NCI-H2196 (cell line): ENCODE measurements at regions not wholly inside any gene's neighbourhood (a gene's known extent, or its start where the extent isn't known, plus 50 kb on each side); places are given as distances from the start of the nearest gene placed in this dataset.

Experiments used
- DNase-seq: peaks from one replicate; lab custom pipeline; 2025; ENCODE audit not compliant: unreplicated experiment; lab: John Stamatoyannopoulos, UW

DNA sequence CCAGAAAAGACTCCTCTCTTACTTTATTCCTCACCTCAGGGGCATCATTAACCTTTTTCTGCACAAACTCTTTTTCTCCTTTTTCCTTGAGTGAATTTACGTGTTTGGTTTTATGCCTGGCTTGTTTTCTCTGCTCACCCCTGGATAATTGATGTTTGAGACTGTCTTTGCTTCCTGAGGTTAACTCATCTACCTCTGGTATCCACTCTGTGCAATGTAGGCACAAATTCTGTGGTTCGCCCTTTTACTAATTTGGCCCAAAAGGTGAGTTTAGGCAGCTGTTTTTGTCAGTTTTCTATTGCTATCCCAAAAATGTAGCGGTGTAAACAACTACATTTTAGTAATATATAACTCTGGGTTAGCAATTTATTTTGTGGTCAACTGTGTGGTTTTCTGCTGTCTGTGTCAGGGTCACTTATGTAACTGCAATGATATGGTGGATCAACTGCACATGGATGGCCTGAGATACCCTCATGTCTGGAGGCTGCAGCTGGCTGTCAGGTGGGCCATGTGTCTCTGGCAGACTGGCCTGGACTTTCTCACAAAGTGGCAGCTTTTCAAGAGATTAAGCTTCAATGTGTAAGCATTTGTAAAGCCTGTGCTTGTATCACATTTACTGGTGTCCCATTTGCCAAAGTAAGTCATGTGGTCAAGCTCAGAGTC is 329.7 kb downstream of the FSIP2 start:
- no peak for DNase-seq

DNA sequence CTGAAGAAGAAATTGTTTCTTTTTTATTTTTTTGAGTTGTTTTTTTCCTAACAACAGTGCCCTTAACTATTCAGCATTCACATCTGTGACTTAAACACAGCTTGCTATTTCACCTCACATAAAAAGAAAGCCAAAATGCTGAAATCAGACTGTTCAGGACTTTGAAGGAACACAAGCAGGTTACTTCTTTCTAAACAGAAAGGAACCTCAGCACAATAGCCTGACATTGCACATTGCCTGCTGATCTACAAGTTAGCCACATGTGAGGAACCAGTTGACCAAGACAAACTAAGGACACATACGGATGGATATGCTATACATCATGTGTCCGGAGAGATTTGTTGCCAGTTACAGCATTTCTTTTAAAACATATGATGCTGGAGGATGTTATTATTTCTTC is 331.1 kb downstream of the FSIP2 start:
- no peak for DNase-seq

- DNase-seq = no peak
Measured at GRCh38 chr2:186085226-186085625, 346.6 kb downstream of the FSIP2 start.

DNA sequence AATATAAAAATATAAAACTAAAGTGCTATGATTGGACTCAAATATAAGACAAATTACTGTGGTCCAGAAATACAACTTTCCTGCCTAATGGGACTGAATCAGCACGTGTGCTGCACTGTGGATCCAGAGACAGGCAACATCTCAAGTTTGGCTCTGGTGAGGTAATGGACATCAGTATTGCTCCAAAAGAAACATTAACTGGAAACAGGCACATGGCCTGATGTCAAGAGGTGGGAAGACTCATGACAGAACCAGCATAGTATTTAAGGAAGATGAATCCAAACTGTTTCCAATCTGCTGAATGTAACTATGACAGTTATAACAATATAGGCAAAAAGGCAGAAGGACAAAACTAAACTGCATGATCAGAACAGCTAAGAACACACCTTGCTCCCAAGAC is 354.6 kb downstream of the FSIP2 start:
- DNase-seq = no peak

GRCh38 chr2:186098821-186099220 is 360.2 kb downstream of the FSIP2 start:
- DNase-seq = no peak

DNA sequence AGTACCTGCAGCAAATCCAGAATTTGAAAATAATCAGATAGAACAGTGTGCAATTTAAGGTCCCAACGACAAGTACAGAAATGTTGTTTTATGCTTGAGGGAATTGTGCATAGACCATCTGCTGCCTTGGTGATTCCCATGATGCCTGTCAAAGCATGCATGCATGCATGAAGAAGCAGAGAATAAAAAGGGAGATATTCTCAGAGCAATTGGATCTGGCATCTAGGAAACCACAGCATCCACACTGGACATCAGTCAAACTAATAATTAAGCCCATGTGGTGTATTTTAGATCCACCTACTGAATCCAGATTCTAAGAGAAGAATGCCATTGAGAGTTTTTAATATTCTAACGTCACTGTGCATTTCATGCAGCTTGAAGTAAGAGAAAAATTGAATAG is 361.2 kb downstream of the FSIP2 start:
- no peak for DNase-seq

GRCh38 chr2:186100636-186101035 is 362.0 kb downstream of the FSIP2 start:
- no peak for DNase-seq

- DNase-seq = no peak
Measured at GRCh38 chr2:186101616-186102015, 363.0 kb downstream of the FSIP2 start.

DNA sequence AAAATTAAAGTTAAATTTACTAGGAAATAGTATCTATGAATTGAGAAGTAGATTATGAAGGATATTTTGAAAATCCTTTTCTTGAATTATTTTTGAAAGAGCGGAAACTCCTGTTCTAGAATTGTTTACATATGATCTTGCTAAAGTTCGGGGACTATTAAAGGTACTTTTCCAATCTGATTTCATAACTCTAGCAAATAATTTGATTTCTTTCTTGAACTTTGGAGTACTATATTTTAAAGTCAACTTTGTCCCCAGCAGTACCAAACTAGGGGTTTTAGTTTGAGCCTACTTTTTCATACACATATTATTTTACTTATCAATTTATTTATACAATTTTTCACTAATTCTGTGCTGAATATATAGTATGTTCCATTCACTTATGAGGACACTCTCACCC is 364.7 kb downstream of the FSIP2 start:
- DNase-seq = no peak

- DNase-seq = no peak
Measured at GRCh38 chr2:186105016-186105724, 366.6 kb downstream of the FSIP2 start.

- no peak for DNase-seq
Measured at GRCh38 chr2:186108470-186108869, 369.9 kb downstream of the FSIP2 start.

- no peak for DNase-seq
Measured at GRCh38 chr2:186113284-186113683, 372.8 kb upstream of the ZC3H15 start.

GRCh38 chr2:186125156-186125555 is 360.9 kb upstream of the ZC3H15 start:
- DNase-seq = no peak

DNA sequence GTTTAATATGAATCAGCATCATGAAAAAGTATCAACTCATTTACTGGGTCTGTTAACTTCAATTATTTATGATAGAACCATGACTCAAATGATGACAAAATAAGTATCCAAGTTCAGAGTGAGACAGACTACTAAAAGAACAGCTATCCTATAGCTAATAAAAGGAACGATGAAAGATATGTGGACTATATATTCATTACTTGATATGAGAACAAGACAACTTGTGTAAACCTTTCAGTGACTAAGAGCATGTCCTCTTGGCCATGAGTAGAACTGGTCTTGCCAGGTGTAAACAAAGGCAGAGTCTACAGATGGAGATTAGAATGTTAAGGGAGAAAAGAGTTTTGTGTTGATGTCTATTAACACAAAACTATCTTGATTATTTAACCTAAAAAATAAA is 360.4 kb upstream of the ZC3H15 start:
- DNase-seq = no peak

DNA sequence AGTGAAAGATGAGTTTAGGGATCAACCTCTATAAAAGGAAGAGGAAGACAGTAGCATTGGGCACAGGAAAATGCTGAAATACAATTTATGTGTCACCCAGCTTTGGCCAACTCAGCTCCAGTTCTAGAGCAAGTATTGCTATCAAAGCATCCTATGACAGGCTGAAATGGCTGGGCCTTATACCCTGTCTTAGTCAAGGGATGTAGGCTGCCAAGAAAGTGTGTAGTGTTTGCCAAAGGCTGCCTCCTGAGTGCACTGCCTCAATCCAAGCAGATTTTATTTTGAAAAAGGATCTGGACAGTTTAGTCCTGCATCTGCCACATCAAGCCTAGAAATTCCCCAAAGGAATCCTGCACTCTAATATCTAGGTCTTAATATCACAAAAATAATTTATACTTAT is 359.9 kb upstream of the ZC3H15 start:
- no peak for DNase-seq

DNA sequence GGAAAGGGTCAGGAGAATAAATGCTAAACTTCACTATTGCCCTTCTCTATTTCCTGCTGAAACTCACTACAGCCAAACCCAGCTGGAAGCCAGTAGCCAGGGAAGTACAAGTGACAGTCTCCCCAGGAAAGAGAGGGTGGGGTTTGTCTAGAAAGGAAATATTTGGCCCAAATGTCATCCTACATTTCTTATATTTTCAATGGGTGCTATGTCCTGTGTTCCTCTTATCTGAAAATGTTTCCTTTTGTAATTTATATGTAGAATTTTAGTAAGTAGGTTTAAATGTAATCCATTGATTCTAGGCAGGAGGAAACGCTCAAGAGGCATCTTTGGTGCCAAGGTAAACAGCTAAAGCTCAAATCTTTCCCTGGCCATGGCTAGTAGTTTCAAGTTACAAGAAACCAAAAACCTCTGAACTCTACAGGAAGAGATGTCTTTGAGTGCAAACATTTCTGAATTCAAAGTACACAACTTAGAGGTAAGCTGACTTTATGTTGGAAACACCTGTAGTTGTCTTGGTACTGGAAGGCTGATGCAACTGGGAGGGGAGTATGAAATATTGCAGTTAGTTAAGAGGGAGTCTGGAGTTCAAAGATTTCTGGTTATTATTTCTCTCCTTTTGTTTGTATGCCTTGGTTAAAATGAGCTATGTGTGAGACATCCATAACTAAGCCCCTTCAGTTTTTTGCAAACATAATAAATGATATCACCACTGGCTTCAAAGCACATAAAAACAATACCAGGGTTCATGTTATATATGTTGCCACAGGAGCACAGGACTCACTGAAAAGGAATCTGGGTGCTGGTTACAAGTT is 356.1 kb upstream of the ZC3H15 start:
- peak; percentile 77 for DNase-seq

- DNase-seq = peak; percentile 53
Measured at GRCh38 chr2:186130748-186131641, 355.1 kb upstream of the ZC3H15 start.

- no peak for DNase-seq
Measured at GRCh38 chr2:186135686-186136085, 350.4 kb upstream of the ZC3H15 start.

GRCh38 chr2:186136860-186137259 is 349.2 kb upstream of the ZC3H15 start:
- no peak for DNase-seq

DNA sequence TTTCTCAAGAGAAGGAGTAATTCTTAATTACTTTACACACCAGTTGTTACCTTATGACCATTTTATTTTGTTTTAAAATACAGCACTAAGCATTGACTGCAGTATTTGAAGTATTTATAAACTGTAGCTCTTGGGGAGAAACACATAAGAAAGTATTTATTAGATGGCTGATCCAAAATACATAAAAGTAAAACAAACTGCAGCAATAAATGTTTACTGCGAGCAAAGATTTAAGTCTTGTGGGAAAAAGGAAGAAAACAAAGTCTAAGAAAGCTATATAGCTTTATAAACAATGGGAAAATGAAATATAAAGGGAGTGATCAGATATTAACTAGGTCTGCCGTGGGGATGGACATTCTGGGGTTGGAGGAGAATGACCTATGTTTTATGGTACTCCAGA is 347.2 kb upstream of the ZC3H15 start:
- no peak for DNase-seq

DNA sequence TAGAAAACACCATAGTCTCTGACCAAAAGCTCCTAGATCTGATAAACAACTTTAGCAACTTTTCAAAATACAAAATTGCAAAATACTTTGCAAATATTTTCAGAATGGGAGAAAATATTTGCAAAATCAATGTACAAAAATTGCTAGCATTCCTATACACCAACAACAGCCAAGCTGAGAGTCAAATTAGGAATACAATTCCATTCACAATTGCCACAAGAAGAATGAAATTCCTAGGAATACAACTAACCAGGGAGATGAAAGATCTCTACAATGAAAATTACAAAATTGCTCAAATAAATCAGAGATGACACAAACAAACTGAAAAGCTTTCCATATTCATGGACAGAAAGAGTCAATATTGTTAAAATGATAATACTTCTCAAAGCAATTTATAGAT is 327.0 kb upstream of the ZC3H15 start:
- no peak for DNase-seq
